ENCODE measurements at regions not wholly inside any gene's neighbourhood (a gene's known extent, or its start where the extent isn't known, plus 50 kb on each side); places are given as distances from the start of the nearest gene placed in this dataset.

DNA sequence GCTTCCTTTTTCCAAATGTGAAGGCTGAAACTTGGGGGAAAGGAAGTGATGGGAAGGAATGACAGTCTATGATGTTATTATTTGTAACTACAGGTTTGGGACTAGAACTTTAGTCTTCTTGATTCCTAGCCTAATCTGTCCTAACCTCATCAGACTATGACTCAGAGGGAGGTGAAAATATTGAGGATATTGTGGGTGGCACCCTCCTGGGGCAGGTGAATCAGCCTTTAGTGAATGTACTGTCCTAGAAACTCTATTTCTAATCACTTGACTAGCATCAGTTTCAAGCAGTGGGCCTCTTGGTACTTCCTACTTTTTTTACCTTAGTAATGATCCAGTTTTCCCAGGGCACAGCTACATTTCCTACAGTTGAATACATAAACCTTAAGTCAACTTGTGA is 829.0 kb upstream of the API5 start:
- H3K4me2 ChIP-seq (ENCODE audit: low read length): no peak overlapping the region
- no peak for TF ChIP-seq CTCF (IDR thresholded peaks at IDR 0.05; ENCODE audit: insufficient read depth, low read depth, low read length)
- no peak for TF ChIP-seq EZH2 (IDR thresholded peaks at IDR 0.05; ENCODE audit: insufficient read depth, low read length)
- no peaks in the 10 kb centered on the region for H3K9me3 Mint-ChIP-seq (ENCODE audit: unreplicated experiment)
- no peaks in the 10 kb centered on the region for H3K4me1 Mint-ChIP-seq (ENCODE audit: low read depth, unreplicated experiment)
- no peak overlapping the region for H3K4me3 Mint-ChIP-seq (ENCODE audit: unreplicated experiment)
- H3K27ac ChIP-seq (ENCODE audit: low read depth, low read length): no peak overlapping the region
- H3K27ac Mint-ChIP-seq (ENCODE audit: unreplicated experiment): no peak overlapping the region
- no peaks in the 10 kb centered on the region for H3K36me3 Mint-ChIP-seq (ENCODE audit: low read depth, unreplicated experiment)
- H3K27me3 Mint-ChIP-seq (ENCODE audit: low read depth, unreplicated experiment): no peaks in the 10 kb centered on the region
- no peak overlapping the region for H3K4me3 ChIP-seq (ENCODE audit: insufficient read depth, low read depth, low read length)
- FAIRE-seq (no peak), DNase-seq (ENCODE audit: low read depth) (no peak)
- H3K9me3 ChIP-seq (ENCODE audit: insufficient read depth, low read depth, low read length): no peaks in the 10 kb centered on the region
- H2AFZ ChIP-seq (ENCODE audit: low read depth, low read length): no peak overlapping the region
- H3K9ac ChIP-seq (ENCODE audit: low read length): no peak overlapping the region
- no peaks in the 10 kb centered on the region for H3K4me1 ChIP-seq (ENCODE audit: insufficient read depth, low read length)
- H3K79me2 ChIP-seq (ENCODE audit: insufficient read depth, low read length): no peaks in the 10 kb centered on the region
- no peaks in the 10 kb centered on the region for H4K20me1 ChIP-seq (ENCODE audit: insufficient read depth, low read length)
- H3K36me3 ChIP-seq (ENCODE audit: insufficient read depth, low read length): no peaks in the 10 kb centered on the region
- no peaks in the 10 kb centered on the region for H3K27me3 ChIP-seq (ENCODE audit: insufficient read depth, low read length)

DNA sequence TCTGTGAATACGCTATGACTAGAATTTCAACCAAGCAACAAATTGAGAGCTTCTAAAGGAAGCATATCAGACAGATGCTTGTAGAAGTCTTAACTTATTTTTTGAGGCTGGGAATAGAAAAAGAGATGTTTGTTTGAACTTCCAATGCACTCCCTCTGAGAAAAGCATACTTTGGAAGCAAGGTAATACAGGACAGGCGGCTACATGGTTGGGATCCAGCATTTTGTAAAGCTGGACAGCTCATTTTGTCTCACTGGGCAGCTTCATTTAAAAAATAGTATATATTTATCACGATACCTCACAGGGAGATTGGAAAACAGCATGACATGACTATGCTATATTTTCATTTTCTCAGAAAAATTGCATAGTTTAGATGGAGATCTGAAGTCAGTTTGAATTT is 821.3 kb upstream of the API5 start:
- H3K27ac Mint-ChIP-seq (ENCODE audit: unreplicated experiment): no peak overlapping the region
- TF ChIP-seq CTCF (IDR thresholded peaks at IDR 0.05; ENCODE audit: insufficient read depth, low read depth, low read length): no peak
- no peak for TF ChIP-seq EZH2 (IDR thresholded peaks at IDR 0.05; ENCODE audit: insufficient read depth, low read length)
- no peak overlapping the region for H3K27ac ChIP-seq (ENCODE audit: low read depth, low read length)
- no peaks in the 10 kb centered on the region for H3K4me1 Mint-ChIP-seq (ENCODE audit: low read depth, unreplicated experiment)
- no peak overlapping the region for H3K4me3 Mint-ChIP-seq (ENCODE audit: unreplicated experiment)
- H3K27me3 ChIP-seq (ENCODE audit: insufficient read depth, low read length): no peaks in the 10 kb centered on the region
- H3K4me3 ChIP-seq (ENCODE audit: insufficient read depth, low read depth, low read length): no peak overlapping the region
- H3K36me3 Mint-ChIP-seq (ENCODE audit: low read depth, unreplicated experiment): no peaks in the 10 kb centered on the region
- H3K36me3 ChIP-seq (ENCODE audit: insufficient read depth, low read length): no peaks in the 10 kb centered on the region
- H3K4me1 ChIP-seq (ENCODE audit: insufficient read depth, low read length): no peaks in the 10 kb centered on the region
- no peak overlapping the region for H3K9ac ChIP-seq (ENCODE audit: low read length)
- no peaks in the 10 kb centered on the region for H3K79me2 ChIP-seq (ENCODE audit: insufficient read depth, low read length)
- FAIRE-seq (no peak), DNase-seq (ENCODE audit: low read depth) (no peak)
- no peaks in the 10 kb centered on the region for H3K9me3 ChIP-seq (ENCODE audit: insufficient read depth, low read depth, low read length)
- no peak overlapping the region for H2AFZ ChIP-seq (ENCODE audit: low read depth, low read length)
- no peaks in the 10 kb centered on the region for H3K27me3 Mint-ChIP-seq (ENCODE audit: low read depth, unreplicated experiment)
- H3K4me2 ChIP-seq (ENCODE audit: low read length): no peak overlapping the region
- no peaks in the 10 kb centered on the region for H3K9me3 Mint-ChIP-seq (ENCODE audit: unreplicated experiment)
- H4K20me1 ChIP-seq (ENCODE audit: insufficient read depth, low read length): no peaks in the 10 kb centered on the region

DNA sequence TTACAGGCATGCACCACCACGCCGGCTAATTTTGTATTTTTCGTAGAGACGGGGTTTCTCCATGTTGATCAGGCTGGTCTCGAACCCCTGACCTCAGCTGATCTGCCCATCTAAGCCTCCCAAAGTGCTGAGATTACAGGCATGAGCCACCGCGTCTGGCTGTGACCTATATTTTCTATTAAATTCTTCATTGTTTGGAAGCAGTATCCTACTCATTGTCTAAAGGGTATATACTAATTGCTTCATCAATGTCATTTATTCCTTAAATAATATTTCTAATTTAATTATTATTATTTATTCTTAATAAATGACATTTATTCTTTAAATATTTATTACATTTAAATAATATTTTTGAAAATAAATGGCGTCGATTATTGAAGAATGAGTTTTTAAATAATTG is 817.3 kb upstream of the API5 start:
- FAIRE-seq (no peak), DNase-seq (ENCODE audit: low read depth) (no peak)
- no peaks in the 10 kb centered on the region for H3K36me3 Mint-ChIP-seq (ENCODE audit: low read depth, unreplicated experiment)
- Histone ChIP-seq H3K27ac (ENCODE audit: low read depth, low read length) (no peak overlapping the region), H3K9me3 (ENCODE audit: insufficient read depth, low read depth, low read length) (no peaks in the 10 kb centered on the region), H3K4me2 (ENCODE audit: low read length) (no peak overlapping the region), H2AFZ (ENCODE audit: low read depth, low read length) (no peak overlapping the region), H3K4me3 (ENCODE audit: insufficient read depth, low read depth, low read length) (no peak overlapping the region), H4K20me1 (ENCODE audit: insufficient read depth, low read length) (no peaks in the 10 kb centered on the region), H3K27me3 (ENCODE audit: insufficient read depth, low read length) (no peaks in the 10 kb centered on the region), H3K9ac (ENCODE audit: low read length) (no peak overlapping the region), H3K4me1 (ENCODE audit: insufficient read depth, low read length) (no peaks in the 10 kb centered on the region), H3K36me3 (ENCODE audit: insufficient read depth, low read length) (no peaks in the 10 kb centered on the region), H3K79me2 (ENCODE audit: insufficient read depth, low read length) (no peaks in the 10 kb centered on the region)
- no peak overlapping the region for H3K4me3 Mint-ChIP-seq (ENCODE audit: unreplicated experiment)
- H3K4me1 Mint-ChIP-seq (ENCODE audit: low read depth, unreplicated experiment): no peaks in the 10 kb centered on the region
- no peak overlapping the region for H3K27ac Mint-ChIP-seq (ENCODE audit: unreplicated experiment)
- H3K27me3 Mint-ChIP-seq (ENCODE audit: low read depth, unreplicated experiment): no peaks in the 10 kb centered on the region
- no peak for TF ChIP-seq EZH2 (IDR thresholded peaks at IDR 0.05; ENCODE audit: insufficient read depth, low read length)
- no peak for TF ChIP-seq CTCF (IDR thresholded peaks at IDR 0.05; ENCODE audit: insufficient read depth, low read depth, low read length)
- H3K9me3 Mint-ChIP-seq (ENCODE audit: unreplicated experiment): no peaks in the 10 kb centered on the region
